NB4 (cell line): ENCODE measurements at regions not wholly inside any gene's neighbourhood (a gene's known extent, or its start where the extent isn't known, plus 50 kb on each side); places are given as distances from the start of the nearest gene placed in this dataset.

Experiments used
- DNase-seq: peaks from one replicate; pipeline ENCODE4 v3.0.0; 2010; ENCODE audit warnings: low read depth
- H3K4me3 ChIP-seq: one replicate; pipeline ENCODE4 v1.5.1; 2011; ENCODE audit warnings: mild to moderate bottlenecking, low read depth, low read length, moderate library complexity
- CTCF ChIP-seq: IDR thresholded peaks from one replicate; pipeline ENCODE4 v1.5.1; 2012; ENCODE audit warnings: low read depth, low read length
- MAX ChIP-seq: IDR thresholded peaks from 2 replicates; pipeline ENCODE4 v1.6.1; 2011; ENCODE audit warnings: low read depth, low read length
- MYC ChIP-seq: IDR thresholded peaks from 2 replicates; pipeline ENCODE4 v1.6.1; 2011; ENCODE audit warnings: low read depth, low read length
- POLR2A ChIP-seq: IDR thresholded peaks from 2 replicates; pipeline ENCODE4 v1.6.1; 2011; ENCODE audit warnings: mild to moderate bottlenecking; ENCODE audit not compliant: insufficient read length; ENCODE audit errors: extremely low read depth

DNA sequence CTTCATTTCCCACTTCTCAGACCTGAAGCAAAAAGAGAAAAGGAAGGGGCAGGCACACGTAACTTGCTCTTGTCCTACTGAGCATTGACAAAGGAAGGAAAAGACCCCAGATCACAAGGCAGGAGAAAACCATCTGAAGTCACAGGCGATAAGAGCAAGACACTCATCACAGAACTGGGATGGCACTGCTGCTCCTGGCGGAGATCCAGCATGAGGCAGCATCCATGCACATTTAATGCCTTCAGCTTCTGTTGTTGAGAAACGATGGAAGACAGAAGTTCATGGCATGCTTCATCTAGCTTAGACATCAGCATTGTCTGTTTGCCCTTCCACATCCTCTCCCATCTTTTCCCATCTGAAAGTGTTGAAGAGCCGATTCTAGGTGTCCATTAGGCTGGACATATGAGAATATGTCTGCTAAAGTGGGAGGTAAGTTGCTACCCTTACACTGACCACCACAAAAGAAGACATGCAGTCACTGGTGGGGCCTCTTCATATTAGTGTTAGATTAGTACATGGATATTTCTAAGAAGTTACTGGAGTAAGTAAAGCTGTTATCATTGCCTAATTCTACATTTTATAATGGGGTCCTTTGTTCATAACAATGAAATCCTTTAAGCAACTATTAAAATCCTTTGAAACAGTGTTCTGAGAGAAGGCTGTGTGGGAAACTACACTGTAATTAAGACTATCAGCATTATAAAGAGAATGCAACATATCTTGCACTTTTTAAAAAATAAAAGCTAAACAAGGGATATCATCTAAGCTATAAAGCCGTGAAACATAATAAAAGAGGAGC, 618.5 kb downstream of the C6orf118 start:
- no peak for TF ChIP-seq CTCF
- no peak for TF ChIP-seq MYC
- no peak for TF ChIP-seq POLR2A
- no peak for TF ChIP-seq MAX
- no peak overlapping the region for H3K4me3 ChIP-seq
- no peak for DNase-seq

- TF ChIP-seq POLR2A (no peak), CTCF (no peak), MYC (no peak), MAX (no peak)
- no peak for DNase-seq
- no peak overlapping the region for H3K4me3 ChIP-seq
These were observed 619.2 kb downstream of the C6orf118 start for GRCh38 chr6:164690241-164690640.

DNA sequence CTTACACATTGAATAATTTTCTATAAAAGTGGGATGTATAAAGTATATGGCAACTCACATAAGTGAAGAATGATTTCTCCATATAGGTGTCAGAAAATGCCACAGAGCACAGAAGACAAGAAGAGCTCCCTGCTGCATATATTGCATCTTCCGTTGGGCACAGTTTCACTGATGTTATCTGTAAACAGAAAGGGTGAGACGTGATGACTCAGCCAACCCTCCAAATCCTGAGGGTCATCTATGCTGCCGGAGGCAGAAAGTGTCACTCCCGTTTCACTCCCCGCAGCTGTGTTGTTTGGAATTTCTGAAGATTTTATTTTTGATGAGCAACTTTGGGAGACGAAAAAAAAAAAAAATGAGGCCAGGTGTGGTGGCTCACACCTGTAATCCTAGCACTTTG, 644.1 kb downstream of the C6orf118 start:
- peak; percentile 55 for DNase-seq
- no peak overlapping the region for H3K4me3 ChIP-seq
- TF ChIP-seq POLR2A (no peak), MAX (no peak), MYC (no peak), CTCF (no peak)

GRCh38 chr6:164663634-164664033, 645.8 kb downstream of the C6orf118 start:
- H3K4me3 ChIP-seq = no peak overlapping the region
- TF ChIP-seq POLR2A (no peak), MAX (no peak)
- no peak for DNase-seq

DNA sequence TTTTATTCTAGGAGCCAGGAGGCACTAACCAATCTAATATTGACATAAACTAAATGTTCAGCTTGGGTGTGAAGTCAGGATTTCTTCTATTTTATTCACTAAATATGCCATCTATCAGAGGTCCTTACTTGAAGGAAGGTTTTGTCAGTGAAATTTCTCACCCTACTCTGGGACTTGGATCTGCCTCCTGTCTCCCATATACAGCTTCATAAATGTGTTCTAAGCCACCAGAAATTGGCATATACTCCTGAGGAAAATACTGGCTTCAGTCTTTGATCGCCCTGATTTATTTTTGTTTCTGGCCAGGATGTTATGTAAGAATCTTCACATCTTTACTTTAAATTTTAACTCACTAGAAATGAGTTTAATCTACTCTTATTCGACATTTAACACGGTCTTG, 647.7 kb downstream of the C6orf118 start:
- TF ChIP-seq MYC = no peak
- no peak for TF ChIP-seq CTCF
- TF ChIP-seq MAX = no peak
- no peak for TF ChIP-seq POLR2A
- no peak overlapping the region for H3K4me3 ChIP-seq
- DNase-seq = no peak

GRCh38 chr6:164660781-164661180, 648.6 kb downstream of the C6orf118 start:
- DNase-seq = no peak
- TF ChIP-seq MYC = no peak
- TF ChIP-seq POLR2A = no peak
- H3K4me3 ChIP-seq = no peak overlapping the region

GRCh38 chr6:164640956-164641355, 668.4 kb downstream of the C6orf118 start:
- H3K4me3 ChIP-seq = no peak overlapping the region
- DNase-seq = no peak

More at GRCh38 chr6:164640956-164641355, 668.4 kb downstream of the C6orf118 start:
- TF ChIP-seq MYC (no peak), MAX (no peak), CTCF (no peak), POLR2A (no peak)
